ENCODE measurements at regions not wholly inside any gene's neighbourhood (a gene's known extent, or its start where the extent isn't known, plus 50 kb on each side); places are given as distances from the start of the nearest gene placed in this dataset.

- no peak overlapping the region for H3K18ac ChIP-seq (ENCODE audit: low read length)
- no peak overlapping the region for H2BK15ac ChIP-seq (replicated peaks; ENCODE audit: low read depth)
- no peak overlapping the region for H3K4ac ChIP-seq (ENCODE audit: low read depth, low read length)
- no peak overlapping the region for H2AK5ac ChIP-seq (ENCODE audit: low read length)
- no peak overlapping the region for H3K23ac ChIP-seq (ENCODE audit: low read length)
- no peak overlapping the region for H2BK120ac ChIP-seq (ENCODE audit: low read depth, low read length)
- H2BK5ac ChIP-seq (ENCODE audit: low read length) = no peak overlapping the region
- H3K36me3 ChIP-seq (ENCODE audit: control insufficient read depth, insufficient read depth, low read length) = no peaks in the 10 kb centered on the region
- no peak overlapping the region for H3K9ac ChIP-seq (ENCODE audit: low read length)
- H3K4me1 ChIP-seq (ENCODE audit: control insufficient read depth, low read depth, low read length) = no peaks in the 10 kb centered on the region
- DNase-seq = no peak
- H3K27ac ChIP-seq (ENCODE audit: low read depth, low read length) = no peak overlapping the region
- no peaks in the 10 kb centered on the region for H3K79me2 ChIP-seq (ENCODE audit: control insufficient read depth, insufficient read depth, low read length)
- no peaks in the 10 kb centered on the region for H3K27me3 ChIP-seq (ENCODE audit: insufficient read depth, low read length, poor library complexity)
- no peak overlapping the region for H4K5ac ChIP-seq (ENCODE audit: low read length)
- no peak overlapping the region for H3K4me3 ChIP-seq (ENCODE audit: low read length)
- no CpG with 5 or more reads among the region's 4 CpGs for whole genome bisulfite sequencing (ENCODE audit: extremely low coverage, insufficient coverage, low lambda C conversion rate)
- no peak overlapping the region for H3K56ac ChIP-seq (ENCODE audit: low read length)
- H3K79me1 ChIP-seq (ENCODE audit: low read length) = no peaks in the 10 kb centered on the region
- H4K8ac ChIP-seq (ENCODE audit: low read depth, low read length) = no peak overlapping the region
- no peak overlapping the region for H3K4me2 ChIP-seq (ENCODE audit: low read length)
These were observed 54.3 kb upstream of the CREB3L1 start for GRCh38 chr11:46223252-46223513.

GRCh38 chr11:46222490-46223251 is 54.8 kb upstream of the CREB3L1 start:
- no peak overlapping the region for H3K23ac ChIP-seq (ENCODE audit: low read length)
- DNase-seq = peak; percentile 51
- H3K18ac ChIP-seq (ENCODE audit: low read length) = no peak overlapping the region
- H2BK5ac ChIP-seq (ENCODE audit: low read length) = no peak overlapping the region
- no peaks in the 10 kb centered on the region for H3K36me3 ChIP-seq (ENCODE audit: control insufficient read depth, insufficient read depth, low read length)
- no peak overlapping the region for H4K5ac ChIP-seq (ENCODE audit: low read length)
- H3K4me3 ChIP-seq (ENCODE audit: low read length) = no peak overlapping the region
- H3K79me1 ChIP-seq (ENCODE audit: low read length) = no peaks in the 10 kb centered on the region
- no peak overlapping the region for H3K4ac ChIP-seq (ENCODE audit: low read depth, low read length)
- H2BK120ac ChIP-seq (ENCODE audit: low read depth, low read length) = no peak overlapping the region
- no peaks in the 10 kb centered on the region for H3K4me1 ChIP-seq (ENCODE audit: control insufficient read depth, low read depth, low read length)
- no peak overlapping the region for H2BK15ac ChIP-seq (replicated peaks; ENCODE audit: low read depth)
- H3K27me3 ChIP-seq (ENCODE audit: insufficient read depth, low read length, poor library complexity) = no peaks in the 10 kb centered on the region
- H2AK5ac ChIP-seq (ENCODE audit: low read length) = no peak overlapping the region
- H3K27ac ChIP-seq (ENCODE audit: low read depth, low read length) = no peak overlapping the region
- H3K79me2 ChIP-seq (ENCODE audit: control insufficient read depth, insufficient read depth, low read length) = no peaks in the 10 kb centered on the region
- WGBS (ENCODE audit: extremely low coverage, insufficient coverage, low lambda C conversion rate) = no CpG with 5 or more reads among the region's 5 CpGs
- H3K56ac ChIP-seq (ENCODE audit: low read length) = no peak overlapping the region
- no peak overlapping the region for H4K8ac ChIP-seq (ENCODE audit: low read depth, low read length)
- no peak overlapping the region for H3K4me2 ChIP-seq (ENCODE audit: low read length)
- no peak overlapping the region for H3K9ac ChIP-seq (ENCODE audit: low read length)

GRCh38 chr11:46220313-46220712 is 57.1 kb upstream of the CREB3L1 start:
- Histone ChIP-seq H4K8ac (ENCODE audit: low read depth, low read length) (no peak overlapping the region), H4K5ac (ENCODE audit: low read length) (no peak overlapping the region), H3K4me1 (ENCODE audit: control insufficient read depth, low read depth, low read length) (no peaks in the 10 kb centered on the region), H3K79me1 (ENCODE audit: low read length) (no peaks in the 10 kb centered on the region), H2BK5ac (ENCODE audit: low read length) (no peak overlapping the region), H3K23ac (ENCODE audit: low read length) (no peak overlapping the region), H3K4ac (ENCODE audit: low read depth, low read length) (no peak overlapping the region), H3K79me2 (ENCODE audit: control insufficient read depth, insufficient read depth, low read length) (no peaks in the 10 kb centered on the region), H3K36me3 (ENCODE audit: control insufficient read depth, insufficient read depth, low read length) (no peaks in the 10 kb centered on the region), H3K56ac (ENCODE audit: low read length) (no peak overlapping the region), H3K27me3 (ENCODE audit: insufficient read depth, low read length, poor library complexity) (no peaks in the 10 kb centered on the region), H2AK5ac (ENCODE audit: low read length) (no peak overlapping the region), H3K4me2 (ENCODE audit: low read length) (no peak overlapping the region), H3K9ac (ENCODE audit: low read length) (no peak overlapping the region), H3K4me3 (ENCODE audit: low read length) (no peak overlapping the region), H3K18ac (ENCODE audit: low read length) (no peak overlapping the region), H2BK15ac (replicated peaks; ENCODE audit: low read depth) (no peak overlapping the region), H2BK120ac (ENCODE audit: low read depth, low read length) (no peak overlapping the region), H3K27ac (ENCODE audit: low read depth, low read length) (no peak overlapping the region)
- DNase-seq = no peak
- WGBS (ENCODE audit: extremely low coverage, insufficient coverage, low lambda C conversion rate) = no CpG with 5 or more reads among the region's 3 CpGs

GRCh38 chr11:46216765-46217089 is 60.7 kb upstream of the CREB3L1 start:
- H3K23ac ChIP-seq (ENCODE audit: low read length) = no peak overlapping the region
- no peaks in the 10 kb centered on the region for H3K4me1 ChIP-seq (ENCODE audit: control insufficient read depth, low read depth, low read length)
- no peak overlapping the region for H2BK15ac ChIP-seq (replicated peaks; ENCODE audit: low read depth)
- H3K4ac ChIP-seq (ENCODE audit: low read depth, low read length) = no peak overlapping the region
- no peak for DNase-seq
- no peak overlapping the region for H4K8ac ChIP-seq (ENCODE audit: low read depth, low read length)
- H4K5ac ChIP-seq (ENCODE audit: low read length) = no peak overlapping the region
- no peak overlapping the region for H2AK5ac ChIP-seq (ENCODE audit: low read length)
- H3K56ac ChIP-seq (ENCODE audit: low read length) = no peak overlapping the region
- no peak overlapping the region for H3K9ac ChIP-seq (ENCODE audit: low read length)
- WGBS (ENCODE audit: extremely low coverage, insufficient coverage, low lambda C conversion rate) = no CpG with 5 or more reads among the region's 6 CpGs
- no peaks in the 10 kb centered on the region for H3K79me1 ChIP-seq (ENCODE audit: low read length)
- no peak overlapping the region for H2BK120ac ChIP-seq (ENCODE audit: low read depth, low read length)
- no peak overlapping the region for H3K18ac ChIP-seq (ENCODE audit: low read length)
- H3K36me3 ChIP-seq (ENCODE audit: control insufficient read depth, insufficient read depth, low read length) = no peaks in the 10 kb centered on the region
- H3K27ac ChIP-seq (ENCODE audit: low read depth, low read length) = no peak overlapping the region
- H3K4me3 ChIP-seq (ENCODE audit: low read length) = no peak overlapping the region
- no peak overlapping the region for H3K4me2 ChIP-seq (ENCODE audit: low read length)
- no peaks in the 10 kb centered on the region for H3K27me3 ChIP-seq (ENCODE audit: insufficient read depth, low read length, poor library complexity)
- H2BK5ac ChIP-seq (ENCODE audit: low read length) = no peak overlapping the region
- no peaks in the 10 kb centered on the region for H3K79me2 ChIP-seq (ENCODE audit: control insufficient read depth, insufficient read depth, low read length)

GRCh38 chr11:46216019-46216764 is 61.3 kb upstream of the CREB3L1 start:
- Histone ChIP-seq H4K5ac (ENCODE audit: low read length) (no peak overlapping the region), H3K23ac (ENCODE audit: low read length) (no peak overlapping the region), H3K4me3 (ENCODE audit: low read length) (no peak overlapping the region), H3K79me1 (ENCODE audit: low read length) (no peaks in the 10 kb centered on the region), H3K27ac (ENCODE audit: low read depth, low read length) (no peak overlapping the region), H3K4ac (ENCODE audit: low read depth, low read length) (no peak overlapping the region), H3K56ac (ENCODE audit: low read length) (no peak overlapping the region), H3K79me2 (ENCODE audit: control insufficient read depth, insufficient read depth, low read length) (no peaks in the 10 kb centered on the region), H2AK5ac (ENCODE audit: low read length) (no peak overlapping the region), H3K4me1 (ENCODE audit: control insufficient read depth, low read depth, low read length) (no peaks in the 10 kb centered on the region), H3K9ac (ENCODE audit: low read length) (no peak overlapping the region), H3K4me2 (ENCODE audit: low read length) (no peak overlapping the region), H3K27me3 (ENCODE audit: insufficient read depth, low read length, poor library complexity) (no peaks in the 10 kb centered on the region), H3K18ac (ENCODE audit: low read length) (no peak overlapping the region), H3K36me3 (ENCODE audit: control insufficient read depth, insufficient read depth, low read length) (no peaks in the 10 kb centered on the region), H2BK15ac (replicated peaks; ENCODE audit: low read depth) (no peak overlapping the region), H2BK5ac (ENCODE audit: low read length) (no peak overlapping the region), H2BK120ac (ENCODE audit: low read depth, low read length) (no peak overlapping the region), H4K8ac (ENCODE audit: low read depth, low read length) (no peak overlapping the region)
- DNase-seq = no peak
- no CpG with 5 or more reads among the region's 10 CpGs for WGBS (ENCODE audit: extremely low coverage, insufficient coverage, low lambda C conversion rate)
